Kidney epithelial cell (primary cell): ENCODE measurements at regions not wholly inside any gene's neighbourhood (a gene's known extent, or its start where the extent isn't known, plus 50 kb on each side); places are given as distances from the start of the nearest gene placed in this dataset.

Source experiments
- DNase-seq: peaks from one replicate; pipeline ENCODE4 v3.0.0-alpha.2; 2010; ENCODE audit warnings: low read depth
- H3K27me3 ChIP-seq: 2 replicates; pipeline ENCODE4 v1.6.0; 2011; ENCODE audit warnings: low read length; ENCODE audit not compliant: control insufficient read depth, insufficient read depth
- H3K36me3 ChIP-seq: 2 replicates; pipeline ENCODE4 v1.5.1; 2011; ENCODE audit warnings: low read length; ENCODE audit not compliant: control insufficient read depth, insufficient read depth
- H3K4me3 ChIP-seq: 2 replicates; pipeline ENCODE4 v1.5.1; 2011; ENCODE audit warnings: low read depth, mild to moderate bottlenecking, control low read depth, low read length
- CTCF ChIP-seq: IDR thresholded peaks from 2 replicates; pipeline ENCODE4 v1.5.1; 2011; ENCODE audit warnings: mild to moderate bottlenecking, moderate library complexity, low read length, control low read depth, inconsistent platforms; ENCODE audit not compliant: insufficient read depth, poor library complexity, severe bottlenecking

GRCh38 chr3:166013073-166013679, 176.0 kb upstream of the BCHE start:
- Histone ChIP-seq H3K27me3 (no peaks in the 10 kb centered on the region), H3K4me3 (no peak overlapping the region), H3K36me3 (no peaks in the 10 kb centered on the region)
- TF ChIP-seq CTCF, result peak; percentile 28
- no peak for DNase-seq

GRCh38 chr3:166011771-166012170, 174.5 kb upstream of the BCHE start:
- H3K36me3 ChIP-seq, result no peaks in the 10 kb centered on the region
- DNase-seq, result no peak
- H3K4me3 ChIP-seq, result no peak overlapping the region
- no peak for TF ChIP-seq CTCF
- no peaks in the 10 kb centered on the region for H3K27me3 ChIP-seq

GRCh38 chr3:166005126-166005525, 167.9 kb upstream of the BCHE start:
- TF ChIP-seq CTCF, result no peak
- DNase-seq, result no peak
- Histone ChIP-seq H3K4me3 (no peak overlapping the region), H3K36me3 (no peaks in the 10 kb centered on the region), H3K27me3 (no peaks in the 10 kb centered on the region)

GRCh38 chr3:165994293-165994692, 157.1 kb upstream of the BCHE start:
- Histone ChIP-seq H3K4me3 (no peak overlapping the region), H3K36me3 (no peaks in the 10 kb centered on the region), H3K27me3 (no peaks in the 10 kb centered on the region)
- TF ChIP-seq CTCF, result no peak
- DNase-seq, result no peak

GRCh38 chr3:165984589-165984988, 147.4 kb upstream of the BCHE start:
- Histone ChIP-seq H3K27me3 (no peaks in the 10 kb centered on the region), H3K4me3 (no peak overlapping the region), H3K36me3 (no peaks in the 10 kb centered on the region)
- no peak for DNase-seq
- TF ChIP-seq CTCF, result no peak

DNA sequence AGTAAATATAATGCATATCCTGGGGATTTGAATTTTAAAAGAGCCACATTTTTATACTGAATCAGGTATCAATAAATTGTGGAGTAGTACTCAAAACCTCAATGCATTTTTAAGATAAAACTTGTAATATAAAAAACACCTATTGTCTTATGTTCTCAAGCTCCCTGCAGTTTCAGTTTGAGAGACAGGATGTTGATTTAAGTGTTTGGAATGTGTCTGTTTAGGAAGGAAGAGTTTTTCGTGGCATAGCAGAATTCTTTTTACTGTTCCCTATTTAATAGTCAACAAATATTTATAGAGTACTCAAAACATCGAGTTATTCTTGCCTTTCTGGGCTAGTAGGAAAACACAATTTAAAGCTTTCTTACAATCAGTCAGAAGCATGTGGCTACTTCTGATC, 146.1 kb upstream of the BCHE start:
- H3K4me3 ChIP-seq, result no peak overlapping the region
- DNase-seq, result no peak

More for the DNA sequence above, 146.1 kb upstream of the BCHE start:
- TF ChIP-seq CTCF, result no peak
- Histone ChIP-seq H3K27me3 (no peaks in the 10 kb centered on the region), H3K36me3 (no peaks in the 10 kb centered on the region)
